ENCODE measurements at regions not wholly inside any gene's neighbourhood (a gene's known extent, or its start where the extent isn't known, plus 50 kb on each side); places are given as distances from the start of the nearest gene placed in this dataset.

DNA sequence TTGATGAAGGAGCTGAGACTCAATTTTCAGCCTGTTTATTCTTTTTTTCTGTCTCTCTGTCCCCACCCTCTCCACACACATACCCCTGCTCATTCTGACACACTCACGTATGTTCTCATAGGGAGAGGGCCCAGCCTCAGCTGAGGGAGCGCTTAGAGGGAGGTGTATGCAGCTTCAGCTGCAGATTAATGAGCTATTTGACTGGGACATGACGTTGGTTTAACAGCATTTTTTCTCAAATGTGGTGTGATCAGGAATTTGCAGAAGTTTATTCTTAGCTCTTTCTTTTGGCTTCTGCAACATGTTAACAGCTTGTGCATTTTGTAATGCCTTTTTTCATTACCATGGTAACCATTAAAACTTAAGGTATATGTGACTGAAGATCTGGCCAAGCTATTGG is 1547.1 kb upstream of the PIK3C3 start:
- Histone ChIP-seq H3K4me2 (no peak overlapping the region), H3K36me3 (ENCODE audit: insufficient read depth) (no peaks in the 10 kb centered on the region), H3K4me1 (ENCODE audit: insufficient read depth) (peaks cover 9% of the 10 kb centered on the region), H2AFZ (no peak overlapping the region), H3K4me3 (no peak overlapping the region), H3K9me2 (ENCODE audit: insufficient read depth) (no peaks in the 10 kb centered on the region; the same call in 1 of the 2 replicates), H3F3A (replicated peaks; ENCODE audit: low read depth) (no peaks in the 10 kb centered on the region), H4K20me1 (replicated peaks; ENCODE audit: insufficient read depth) (no peaks in the 10 kb centered on the region), H3K79me2 (replicated peaks; ENCODE audit: insufficient read depth) (no peaks in the 10 kb centered on the region), H3K27ac (ENCODE audit: low read depth) (no peak overlapping the region), H3K27me3 (ENCODE audit: insufficient read depth) (no peaks in the 10 kb centered on the region)
- Mint-ChIP-seq H3K27me3 (ENCODE audit: insufficient read depth, low read depth, poor library complexity) (peaks cover 2% of the 10 kb centered on the region), H3K4me1 (peaks cover 14% of the 10 kb centered on the region), H3K4me3 (no peak overlapping the region), H3K36me3 (ENCODE audit: low read depth) (no peaks in the 10 kb centered on the region), H3K27ac (no peak overlapping the region), H3K9me3 (no peaks in the 10 kb centered on the region)
- DNase-seq (ENCODE audit: low spot score) (no peak), ATAC-seq (peak; percentile 40)
- TF ChIP-seq, protein P1, sequence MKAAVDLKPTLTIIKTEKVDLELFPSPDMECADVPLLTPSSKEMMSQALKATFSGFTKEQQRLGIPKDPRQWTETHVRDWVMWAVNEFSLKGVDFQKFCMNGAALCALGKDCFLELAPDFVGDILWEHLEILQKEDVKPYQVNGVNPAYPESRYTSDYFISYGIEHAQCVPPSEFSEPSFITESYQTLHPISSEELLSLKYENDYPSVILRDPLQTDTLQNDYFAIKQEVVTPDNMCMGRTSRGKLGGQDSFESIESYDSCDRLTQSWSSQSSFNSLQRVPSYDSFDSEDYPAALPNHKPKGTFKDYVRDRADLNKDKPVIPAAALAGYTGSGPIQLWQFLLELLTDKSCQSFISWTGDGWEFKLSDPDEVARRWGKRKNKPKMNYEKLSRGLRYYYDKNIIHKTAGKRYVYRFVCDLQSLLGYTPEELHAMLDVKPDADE (IDR thresholded peaks at IDR 0.05), result no peak
- TF ChIP-seq, protein P2, sequence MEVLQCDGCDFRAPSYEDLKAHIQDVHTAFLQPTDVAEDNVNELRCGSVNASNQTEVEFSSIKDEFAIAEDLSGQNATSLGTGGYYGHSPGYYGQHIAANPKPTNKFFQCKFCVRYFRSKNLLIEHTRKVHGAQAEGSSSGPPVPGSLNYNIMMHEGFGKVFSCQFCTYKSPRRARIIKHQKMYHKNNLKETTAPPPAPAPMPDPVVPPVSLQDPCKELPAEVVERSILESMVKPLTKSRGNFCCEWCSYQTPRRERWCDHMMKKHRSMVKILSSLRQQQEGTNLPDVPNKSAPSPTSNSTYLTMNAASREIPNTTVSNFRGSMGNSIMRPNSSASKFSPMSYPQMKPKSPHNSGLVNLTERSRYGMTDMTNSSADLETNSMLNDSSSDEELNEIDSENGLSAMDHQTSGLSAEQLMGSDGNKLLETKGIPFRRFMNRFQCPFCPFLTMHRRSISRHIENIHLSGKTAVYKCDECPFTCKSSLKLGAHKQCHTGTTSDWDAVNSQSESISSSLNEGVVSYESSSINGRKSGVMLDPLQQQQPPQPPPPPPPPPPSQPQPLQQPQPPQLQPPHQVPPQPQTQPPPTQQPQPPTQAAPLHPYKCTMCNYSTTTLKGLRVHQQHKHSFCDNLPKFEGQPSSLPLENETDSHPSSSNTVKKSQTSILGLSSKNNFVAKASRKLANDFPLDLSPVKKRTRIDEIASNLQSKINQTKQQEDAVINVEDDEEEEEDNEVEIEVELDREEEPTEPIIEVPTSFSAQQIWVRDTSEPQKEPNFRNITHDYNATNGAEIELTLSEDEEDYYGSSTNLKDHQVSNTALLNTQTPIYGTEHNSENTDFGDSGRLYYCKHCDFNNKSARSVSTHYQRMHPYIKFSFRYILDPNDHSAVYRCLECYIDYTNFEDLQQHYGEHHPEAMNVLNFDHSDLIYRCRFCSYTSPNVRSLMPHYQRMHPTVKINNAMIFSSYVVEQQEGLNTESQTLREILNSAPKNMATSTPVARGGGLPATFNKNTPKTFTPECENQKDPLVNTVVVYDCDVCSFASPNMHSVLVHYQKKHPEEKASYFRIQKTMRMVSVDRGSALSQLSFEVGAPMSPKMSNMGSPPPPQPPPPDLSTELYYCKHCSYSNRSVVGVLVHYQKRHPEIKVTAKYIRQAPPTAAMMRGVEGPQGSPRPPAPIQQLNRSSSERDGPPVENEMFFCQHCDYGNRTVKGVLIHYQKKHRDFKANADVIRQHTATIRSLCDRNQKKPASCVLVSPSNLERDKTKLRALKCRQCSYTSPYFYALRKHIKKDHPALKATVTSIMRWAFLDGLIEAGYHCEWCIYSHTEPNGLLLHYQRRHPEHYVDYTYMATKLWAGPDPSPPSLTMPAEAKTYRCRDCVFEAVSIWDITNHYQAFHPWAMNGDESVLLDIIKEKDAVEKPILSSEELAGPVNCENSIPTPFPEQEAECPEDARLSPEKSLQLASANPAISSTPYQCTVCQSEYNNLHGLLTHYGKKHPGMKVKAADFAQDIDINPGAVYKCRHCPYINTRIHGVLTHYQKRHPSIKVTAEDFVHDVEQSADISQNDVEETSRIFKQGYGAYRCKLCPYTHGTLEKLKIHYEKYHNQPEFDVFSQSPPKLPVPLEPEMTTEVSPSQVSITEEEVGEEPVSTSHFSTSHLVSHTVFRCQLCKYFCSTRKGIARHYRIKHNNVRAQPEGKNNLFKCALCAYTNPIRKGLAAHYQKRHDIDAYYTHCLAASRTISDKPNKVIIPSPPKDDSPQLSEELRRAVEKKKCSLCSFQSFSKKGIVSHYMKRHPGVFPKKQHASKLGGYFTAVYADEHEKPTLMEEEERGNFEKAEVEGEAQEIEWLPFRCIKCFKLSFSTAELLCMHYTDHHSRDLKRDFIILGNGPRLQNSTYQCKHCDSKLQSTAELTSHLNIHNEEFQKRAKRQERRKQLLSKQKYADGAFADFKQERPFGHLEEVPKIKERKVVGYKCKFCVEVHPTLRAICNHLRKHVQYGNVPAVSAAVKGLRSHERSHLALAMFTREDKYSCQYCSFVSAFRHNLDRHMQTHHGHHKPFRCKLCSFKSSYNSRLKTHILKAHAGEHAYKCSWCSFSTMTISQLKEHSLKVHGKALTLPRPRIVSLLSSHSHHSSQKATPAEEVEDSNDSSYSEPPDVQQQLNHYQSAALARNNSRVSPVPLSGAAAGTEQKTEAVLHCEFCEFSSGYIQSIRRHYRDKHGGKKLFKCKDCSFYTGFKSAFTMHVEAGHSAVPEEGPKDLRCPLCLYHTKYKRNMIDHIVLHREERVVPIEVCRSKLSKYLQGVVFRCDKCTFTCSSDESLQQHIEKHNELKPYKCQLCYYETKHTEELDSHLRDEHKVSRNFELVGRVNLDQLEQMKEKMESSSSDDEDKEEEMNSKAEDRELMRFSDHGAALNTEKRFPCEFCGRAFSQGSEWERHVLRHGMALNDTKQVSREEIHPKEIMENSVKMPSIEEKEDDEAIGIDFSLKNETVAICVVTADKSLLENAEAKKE (CRISPR knock-in tag; IDR thresholded peaks at IDR 0.05), result no peak
- TF ChIP-seq ZNF114 (CRISPR knock-in tag; IDR thresholded peaks at IDR 0.05) (no peak), EZH2phosphoT487 (IDR thresholded peaks at IDR 0.05; ENCODE audit: unreplicated experiment) (no peak), NANOG (IDR thresholded peaks at IDR 0.05; ENCODE audit: borderline replicate concordance) (no peak), EZH2 (IDR thresholded peaks at IDR 0.05; ENCODE audit: low read depth, unreplicated experiment) (no peak), CREB1 (CRISPR knock-in tag; IDR thresholded peaks at IDR 0.05; ENCODE audit: low read depth) (no peak), ZNF331 (CRISPR knock-in tag; IDR thresholded peaks at IDR 0.05; ENCODE audit: low read depth) (no peak), JUNB (IDR thresholded peaks at IDR 0.05; ENCODE audit: unreplicated experiment) (no peak), POLR2AphosphoS5 (IDR thresholded peaks at IDR 0.05; ENCODE audit: low read depth) (no peak)
- TF ChIP-seq, protein P3, sequence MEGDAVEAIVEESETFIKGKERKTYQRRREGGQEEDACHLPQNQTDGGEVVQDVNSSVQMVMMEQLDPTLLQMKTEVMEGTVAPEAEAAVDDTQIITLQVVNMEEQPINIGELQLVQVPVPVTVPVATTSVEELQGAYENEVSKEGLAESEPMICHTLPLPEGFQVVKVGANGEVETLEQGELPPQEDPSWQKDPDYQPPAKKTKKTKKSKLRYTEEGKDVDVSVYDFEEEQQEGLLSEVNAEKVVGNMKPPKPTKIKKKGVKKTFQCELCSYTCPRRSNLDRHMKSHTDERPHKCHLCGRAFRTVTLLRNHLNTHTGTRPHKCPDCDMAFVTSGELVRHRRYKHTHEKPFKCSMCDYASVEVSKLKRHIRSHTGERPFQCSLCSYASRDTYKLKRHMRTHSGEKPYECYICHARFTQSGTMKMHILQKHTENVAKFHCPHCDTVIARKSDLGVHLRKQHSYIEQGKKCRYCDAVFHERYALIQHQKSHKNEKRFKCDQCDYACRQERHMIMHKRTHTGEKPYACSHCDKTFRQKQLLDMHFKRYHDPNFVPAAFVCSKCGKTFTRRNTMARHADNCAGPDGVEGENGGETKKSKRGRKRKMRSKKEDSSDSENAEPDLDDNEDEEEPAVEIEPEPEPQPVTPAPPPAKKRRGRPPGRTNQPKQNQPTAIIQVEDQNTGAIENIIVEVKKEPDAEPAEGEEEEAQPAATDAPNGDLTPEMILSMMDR (conservative IDR thresholded peaks at IDR 0.05; ENCODE audit: low read depth in 2 of 2), result no peak

Data from GM23338 (cell line).